Suppressor macrophage (primary cell): ENCODE measurements at regions not wholly inside any gene's neighbourhood (a gene's known extent, or its start where the extent isn't known, plus 50 kb on each side); places are given as distances from the start of the nearest gene placed in this dataset.
A peak's percentile ranks its signal among the peaks of the same experiment; 100 is the strongest.

Experiments used
- DNase-seq, 4 experiments: peaks; one replicate each; pipeline ENCODE4 v3.0.0-alpha.2; 2020 to 2022

- DNase-seq, result peak in 1 of 4 experiments; percentile 1
Measured at GRCh38 chr10:107418085-107418806, 253.7 kb upstream of the SORCS1 start.

- DNase-seq, result no peak
Measured at GRCh38 chr10:107417446-107417845, 252.9 kb upstream of the SORCS1 start.

- DNase-seq, result peak in 2 of 4 experiments; percentile 11 to 28
Measured at GRCh38 chr10:107415446-107415845, 250.9 kb upstream of the SORCS1 start.

GRCh38 chr10:107413971-107414370 lies 249.5 kb upstream of the SORCS1 start:
- no peak for DNase-seq

- peak; percentile 12 to 51 (median 34) for DNase-seq
Measured at GRCh38 chr10:107409522-107409921, 245.0 kb upstream of the SORCS1 start.

GRCh38 chr10:107398115-107398514 lies 233.6 kb upstream of the SORCS1 start:
- DNase-seq, result no peak

- no peak for DNase-seq
Measured at GRCh38 chr10:107391901-107392300, 227.4 kb upstream of the SORCS1 start.

DNA sequence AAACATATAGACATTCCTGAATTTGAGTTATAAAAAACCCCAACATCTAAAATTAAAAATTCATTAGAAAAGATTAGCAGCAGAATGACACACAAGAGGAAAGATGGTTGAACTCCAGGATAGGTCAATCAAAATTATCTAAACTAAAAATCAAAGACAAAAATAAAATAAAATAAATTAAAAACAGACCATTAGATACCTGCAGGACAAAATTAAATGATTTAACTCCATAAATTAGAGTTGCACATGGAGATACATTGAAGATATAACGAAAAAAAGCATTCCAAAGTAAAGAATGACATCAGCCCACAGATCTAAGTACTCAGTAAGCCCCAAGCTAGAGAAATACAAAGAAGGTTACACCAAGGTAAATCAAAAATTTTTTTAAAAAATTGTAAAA lies 226.1 kb upstream of the SORCS1 start:
- no peak for DNase-seq

GRCh38 chr10:107383357-107383756 lies 218.9 kb upstream of the SORCS1 start:
- no peak for DNase-seq

- DNase-seq, result no peak
Measured at GRCh38 chr10:107379601-107380000, 215.1 kb upstream of the SORCS1 start.

DNA sequence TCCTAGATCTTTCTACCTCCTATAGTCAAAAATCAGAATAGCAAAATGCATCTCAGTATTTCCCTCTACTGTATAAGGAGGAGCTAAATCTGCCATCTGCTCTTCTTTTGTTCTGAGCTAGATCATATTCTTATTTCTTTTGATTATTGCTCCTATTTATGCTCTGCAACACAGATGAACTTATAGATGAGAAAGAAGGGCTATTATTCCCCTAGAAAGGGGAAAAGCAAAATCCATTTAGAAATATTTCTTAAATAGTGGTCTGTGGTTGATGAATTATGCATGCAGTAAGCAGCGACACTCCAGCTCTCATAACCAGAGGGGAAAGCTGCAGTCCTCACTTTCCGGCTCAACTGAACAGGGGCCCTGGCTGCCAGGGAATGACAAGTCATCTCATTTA lies 207.3 kb upstream of the SORCS1 start:
- DNase-seq, result no peak

GRCh38 chr10:107364872-107365271 lies 200.4 kb upstream of the SORCS1 start:
- DNase-seq, result no peak

DNA sequence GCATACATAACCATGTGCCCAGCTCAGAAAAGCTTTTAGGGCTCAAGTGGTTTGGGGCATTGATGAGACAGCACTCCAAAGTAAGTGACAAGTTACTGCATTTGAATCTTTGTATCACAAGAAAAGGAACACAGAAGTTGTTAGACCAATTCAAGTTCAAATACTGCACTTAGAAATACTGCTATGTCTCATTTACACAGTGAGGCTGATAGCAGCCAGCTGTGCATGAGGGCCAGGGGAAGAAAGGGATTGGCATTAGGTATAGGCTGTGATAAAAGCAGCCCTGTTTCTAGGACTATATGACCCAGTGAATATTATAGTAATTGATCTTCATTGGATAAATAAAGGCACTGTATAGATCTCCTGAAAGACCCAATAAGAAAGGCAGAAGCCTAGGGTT lies 197.8 kb upstream of the SORCS1 start:
- DNase-seq, result no peak

DNA sequence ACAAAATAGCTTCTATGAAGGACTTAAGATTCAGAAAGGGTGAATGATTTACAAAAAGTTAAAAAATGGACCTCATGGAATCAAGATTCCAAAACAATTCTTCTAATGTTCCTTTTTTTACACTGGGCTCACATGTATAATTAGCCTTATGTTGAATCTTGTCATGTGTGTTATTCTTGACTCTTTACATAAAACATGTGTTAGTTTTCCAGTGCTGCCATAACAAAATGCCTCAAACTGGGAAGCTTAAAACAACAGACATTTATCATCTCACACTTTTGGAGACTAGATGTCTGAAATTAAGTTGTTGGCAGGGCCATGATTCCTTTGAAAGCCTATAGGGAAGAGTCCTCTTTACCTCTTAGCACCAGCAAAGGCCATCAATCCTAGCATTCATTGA lies 192.5 kb upstream of the SORCS1 start:
- DNase-seq, result no peak

DNA sequence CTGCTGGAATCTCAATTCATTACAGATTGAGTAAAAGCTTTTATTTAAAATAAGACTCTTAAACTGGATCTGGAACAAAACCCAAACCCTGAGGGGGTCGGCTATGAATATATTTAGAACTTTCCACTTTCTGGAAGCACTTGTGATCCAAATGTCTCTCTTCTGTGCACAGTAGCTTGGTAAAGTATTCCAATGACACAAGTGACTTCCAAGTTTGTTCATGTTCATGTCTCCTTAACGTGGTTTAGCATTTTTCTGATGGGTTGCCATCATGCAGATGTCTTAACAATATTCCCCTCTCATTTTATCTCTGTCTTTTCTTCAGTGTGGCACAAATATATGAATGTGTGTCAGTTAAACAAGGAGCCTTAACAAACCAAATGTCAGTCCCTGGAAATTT lies 191.9 kb upstream of the SORCS1 start:
- no peak for DNase-seq

DNA sequence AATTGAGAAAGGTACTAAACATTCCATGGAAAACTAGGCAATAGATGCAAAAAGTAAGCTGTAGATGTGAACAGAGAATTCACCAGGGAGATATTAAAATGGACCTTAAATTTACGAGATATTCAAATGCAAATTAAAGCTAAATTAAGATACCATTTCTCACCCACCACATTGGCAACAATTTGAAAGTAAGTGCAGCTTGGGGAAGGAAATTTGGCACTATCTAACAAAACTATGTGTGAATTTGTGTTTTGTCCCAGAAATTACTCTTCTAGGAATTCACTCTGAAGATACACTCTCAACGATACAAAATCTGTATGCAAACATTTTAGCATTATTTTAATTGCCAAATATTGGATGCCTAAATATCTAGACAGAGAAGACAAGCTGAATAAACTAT lies 178.2 kb upstream of the SORCS1 start:
- DNase-seq, result no peak

DNA sequence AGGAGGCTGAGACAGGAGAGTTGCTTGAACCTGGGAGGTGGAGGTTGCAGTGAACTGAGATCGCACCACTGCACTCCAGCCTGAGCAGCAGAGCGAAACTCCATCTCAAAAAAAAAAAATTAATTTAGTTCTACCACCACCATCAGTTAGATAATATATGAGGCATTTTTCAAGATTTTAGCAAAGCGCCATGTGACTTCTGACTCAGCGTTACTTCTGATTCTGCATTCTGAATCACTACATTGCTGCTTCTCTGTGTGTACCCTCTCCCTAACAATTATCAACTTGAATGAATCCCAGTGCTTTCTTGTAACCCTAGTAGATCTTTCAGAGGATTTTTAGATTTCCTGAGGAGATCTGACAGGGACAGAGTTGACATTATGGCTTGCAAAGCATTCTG lies 176.8 kb upstream of the SORCS1 start:
- no peak for DNase-seq

DNA sequence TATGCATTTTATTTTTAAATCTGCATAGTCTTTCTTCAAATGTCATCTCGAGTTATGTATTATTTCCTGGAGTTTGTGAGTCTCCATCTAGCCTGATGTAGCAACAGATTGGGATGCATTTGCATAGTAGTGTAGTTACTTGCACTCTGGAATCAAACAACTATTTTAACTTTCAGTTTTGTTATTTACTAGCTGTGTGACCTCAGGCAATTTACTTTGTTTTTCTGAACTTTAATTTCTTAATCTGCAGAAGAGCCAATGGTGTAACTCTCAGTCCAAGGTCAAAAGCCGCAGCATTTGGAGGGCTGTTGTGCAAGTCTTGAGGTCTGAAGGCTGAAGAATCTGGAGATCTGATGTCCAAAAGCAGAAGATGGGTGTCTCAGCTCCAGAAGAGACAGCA lies 175.8 kb upstream of the SORCS1 start:
- no peak for DNase-seq

DNA sequence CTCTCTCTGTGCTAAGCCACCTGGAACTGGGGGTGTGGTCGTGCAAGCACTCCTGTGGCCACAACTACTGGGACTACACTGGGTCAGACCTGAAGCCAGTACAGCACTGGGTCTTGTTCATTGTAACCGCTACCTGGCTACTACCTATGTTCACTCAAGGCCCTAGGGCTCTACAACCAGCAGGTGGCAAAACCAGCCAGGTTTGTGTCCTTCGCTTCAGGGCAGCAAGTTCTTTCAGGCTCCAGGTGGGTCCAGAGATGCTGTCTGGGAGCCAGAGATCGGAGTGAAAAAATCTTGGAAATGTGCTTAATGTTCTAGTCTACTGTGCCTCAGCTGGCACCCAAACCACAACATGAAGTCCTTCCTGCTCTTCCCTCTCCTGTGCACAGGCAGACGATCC lies 171.6 kb upstream of the SORCS1 start:
- DNase-seq, result no peak

- DNase-seq, result no peak
Measured at GRCh38 chr10:107317592-107317991, 153.1 kb upstream of the SORCS1 start.

- no peak for DNase-seq
Measured at GRCh38 chr10:107303203-107303602, 138.7 kb upstream of the SORCS1 start.

GRCh38 chr10:107299606-107300005 lies 135.1 kb upstream of the SORCS1 start:
- no peak for DNase-seq

DNA sequence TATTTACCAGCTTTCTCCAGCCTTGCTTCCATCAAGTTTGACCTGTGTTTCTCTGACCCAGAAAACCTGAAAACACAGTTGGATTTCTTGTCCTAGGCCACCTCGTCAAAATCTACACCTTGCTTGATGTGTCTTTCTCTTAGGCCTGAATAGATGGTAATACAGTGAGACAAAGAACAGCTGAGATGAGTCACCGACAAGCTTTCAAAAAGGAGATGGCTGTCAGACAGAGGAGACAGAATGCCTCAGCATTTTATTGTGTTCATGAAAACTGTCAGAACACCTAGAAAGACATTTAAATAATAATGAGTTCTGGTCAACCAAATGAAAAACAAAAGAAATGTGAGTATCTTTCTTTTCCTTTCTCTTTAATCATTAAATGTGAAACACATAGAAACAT lies 119.7 kb upstream of the SORCS1 start:
- no peak for DNase-seq

GRCh38 chr10:107280293-107280692 lies 115.8 kb upstream of the SORCS1 start:
- no peak for DNase-seq

DNA sequence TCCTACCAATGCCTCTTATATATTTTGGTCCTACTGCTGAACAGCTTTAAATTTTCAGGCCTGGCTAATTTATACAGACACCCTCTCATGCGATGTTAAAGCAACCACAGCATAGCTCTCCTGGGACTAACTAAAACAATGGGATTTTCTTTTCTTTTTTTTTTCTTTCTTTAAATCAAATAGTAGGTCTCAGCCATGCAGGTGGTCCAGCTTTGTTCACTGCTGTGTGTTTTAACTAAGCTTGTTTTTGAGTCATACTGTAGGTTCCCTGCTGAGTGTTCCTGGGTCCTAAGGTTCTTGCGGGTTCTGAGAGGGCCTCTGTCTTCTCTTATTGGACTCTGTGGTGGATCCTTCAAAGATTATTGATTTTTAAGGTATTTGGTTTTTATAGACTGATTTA lies 113.1 kb upstream of the SORCS1 start:
- DNase-seq, result no peak
